Upper lobe of left lung (tissue), 6 donors: ENCODE measurements at regions not wholly inside any gene's neighbourhood (a gene's known extent, or its start where the extent isn't known, plus 50 kb on each side); places are given as distances from the start of the nearest gene placed in this dataset.

Experiments
- ATAC-seq, 2 donors: fragments of 200-7000 bp; cut with Tn5 transposase; one replicate each; pipeline ENCODE4 v1.9.1; 2022; ENCODE audit warnings: mild to moderate bottlenecking in 2 of 2, moderate library complexity in 2 of 2; ENCODE audit not compliant: low FRiP score in 2 of 2
- DNase-seq, 2 donors: peaks; one replicate each; pipeline ENCODE4 v3.0.0-alpha.2; 2019 to 2020
- H3K27ac ChIP-seq, 4 donors: fragments of 200-600 bp; sonication (generic); one replicate each; pipeline ENCODE4 v1.5.1; 2016 to 2019
- H3K27me3 ChIP-seq, 4 donors: fragments of 200-600 bp; sonication (generic); one replicate each; pipeline ENCODE4 v1.5.1; 2017 to 2019
- H3K36me3 ChIP-seq, 4 donors: fragments of 200-600 bp; sonication (generic); one replicate each; pipeline ENCODE4 v1.5.1; 2016 to 2019
- H3K4me1 ChIP-seq, 4 donors: fragments of 200-600 bp; sonication (generic); one replicate each; pipeline ENCODE4 v1.5.1; 2018 to 2019
- H3K4me3 ChIP-seq, 4 donors: fragments of 200-600 bp; sonication (generic); one replicate each; pipeline ENCODE4 v1.5.1; 2017 to 2019; ENCODE audit warnings: mild to moderate bottlenecking in 2 of 4, moderate library complexity in 1 of 4
- H3K9me3 ChIP-seq, 4 donors: fragments of 200-600 bp; sonication (generic); one replicate each; pipeline ENCODE4 v1.5.1; 2018 to 2019
- EP300 ChIP-seq, 4 donors: sonication (generic); formaldehyde crosslinking; IDR thresholded peaks; one replicate each; pipeline ENCODE4 v1.5.1; 2017; ENCODE audit warnings: antibody characterized with exemption in 4 of 4, control low read depth in 2 of 4
- POLR2A ChIP-seq, 4 donors: fragments of 450-650 bp; IDR thresholded peaks; one replicate each; pipeline ENCODE4 v1.5.1; 2016 to 2017; ENCODE audit warnings: antibody characterized with exemption in 4 of 4, mild to moderate bottlenecking in 2 of 4
- POLR2AphosphoS5 ChIP-seq, 2 donors: sonication (generic); formaldehyde crosslinking; IDR thresholded peaks; one replicate each; pipeline ENCODE4 v1.5.1; 2017; ENCODE audit warnings: antibody characterized with exemption in 2 of 2
- WGBS, 2 donors: methylation state at CpG; one replicate each; pipeline ENCODE4 v1.1.5; 2017 to 2018; 5-methylcytosine and 5-hydroxymethylcytosine counted together
- TF ChIP-seq, protein P1 (sequence below), 6 experiments: fragments of 450-650 bp in 4 of 6; fragments of 200-600 bp in 2 of 6; sonication (generic) in 2 of 6; IDR thresholded peaks; one replicate each; pipeline ENCODE4 v1.5.1; 2016 to 2019; ENCODE audit warnings: antibody characterized with exemption in 6 of 6
- donor health status: DM: no; HTN: no; CAD: no; lungs with moderate emphysema.
- donor health status: DM: no; HTN: yes; CAD: no; lungs with severe emphysema.

DNA sequence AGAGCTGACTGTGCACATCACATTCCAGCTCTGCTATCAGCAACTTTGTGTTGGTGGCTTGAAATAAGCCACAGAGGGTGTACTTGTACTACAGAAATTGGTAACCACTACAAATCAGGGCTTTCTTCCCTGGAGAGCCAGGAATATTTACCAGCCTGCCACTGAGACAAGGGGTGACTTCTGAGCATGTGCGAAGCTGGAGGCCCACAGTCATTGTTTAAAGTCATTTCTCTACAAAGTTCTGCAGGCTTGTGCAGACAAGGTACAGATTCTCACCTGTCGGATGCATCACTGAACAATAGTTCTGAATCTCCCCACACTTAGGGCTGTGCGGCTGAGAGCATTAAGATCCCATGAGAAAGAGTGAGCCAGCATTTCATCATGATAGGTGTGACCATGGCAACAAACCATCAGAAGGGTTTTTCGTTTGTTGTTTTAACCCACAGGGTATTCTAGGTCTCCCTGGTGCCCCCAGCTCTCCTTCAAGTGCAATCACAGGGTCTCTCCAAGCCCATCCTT lies 292.8 kb downstream of the CDC5L start:
- no peaks in the 10 kb centered on the region for H3K9me3 ChIP-seq
- no peak overlapping the region for H3K4me3 ChIP-seq
- ATAC-seq: no peak
- no peak for DNase-seq
- no peaks in the 10 kb centered on the region for H3K27me3 ChIP-seq
- H3K27ac ChIP-seq: no peak overlapping the region
- H3K36me3 ChIP-seq: no peaks in the 10 kb centered on the region
- H3K4me1 ChIP-seq: no peaks in the 10 kb centered on the region
- WGBS, 2 donors: 83% methylated on average over 3 to 4 of the region's 4 CpGs
- TF ChIP-seq EP300 (IDR thresholded peaks at IDR 0.05): no peak
- TF ChIP-seq, protein P1, sequence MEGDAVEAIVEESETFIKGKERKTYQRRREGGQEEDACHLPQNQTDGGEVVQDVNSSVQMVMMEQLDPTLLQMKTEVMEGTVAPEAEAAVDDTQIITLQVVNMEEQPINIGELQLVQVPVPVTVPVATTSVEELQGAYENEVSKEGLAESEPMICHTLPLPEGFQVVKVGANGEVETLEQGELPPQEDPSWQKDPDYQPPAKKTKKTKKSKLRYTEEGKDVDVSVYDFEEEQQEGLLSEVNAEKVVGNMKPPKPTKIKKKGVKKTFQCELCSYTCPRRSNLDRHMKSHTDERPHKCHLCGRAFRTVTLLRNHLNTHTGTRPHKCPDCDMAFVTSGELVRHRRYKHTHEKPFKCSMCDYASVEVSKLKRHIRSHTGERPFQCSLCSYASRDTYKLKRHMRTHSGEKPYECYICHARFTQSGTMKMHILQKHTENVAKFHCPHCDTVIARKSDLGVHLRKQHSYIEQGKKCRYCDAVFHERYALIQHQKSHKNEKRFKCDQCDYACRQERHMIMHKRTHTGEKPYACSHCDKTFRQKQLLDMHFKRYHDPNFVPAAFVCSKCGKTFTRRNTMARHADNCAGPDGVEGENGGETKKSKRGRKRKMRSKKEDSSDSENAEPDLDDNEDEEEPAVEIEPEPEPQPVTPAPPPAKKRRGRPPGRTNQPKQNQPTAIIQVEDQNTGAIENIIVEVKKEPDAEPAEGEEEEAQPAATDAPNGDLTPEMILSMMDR (IDR thresholded peaks at IDR 0.05): no peak
- TF ChIP-seq POLR2A (IDR thresholded peaks at IDR 0.05): no peak
- TF ChIP-seq POLR2AphosphoS5 (IDR thresholded peaks at IDR 0.05): no peak

DNA sequence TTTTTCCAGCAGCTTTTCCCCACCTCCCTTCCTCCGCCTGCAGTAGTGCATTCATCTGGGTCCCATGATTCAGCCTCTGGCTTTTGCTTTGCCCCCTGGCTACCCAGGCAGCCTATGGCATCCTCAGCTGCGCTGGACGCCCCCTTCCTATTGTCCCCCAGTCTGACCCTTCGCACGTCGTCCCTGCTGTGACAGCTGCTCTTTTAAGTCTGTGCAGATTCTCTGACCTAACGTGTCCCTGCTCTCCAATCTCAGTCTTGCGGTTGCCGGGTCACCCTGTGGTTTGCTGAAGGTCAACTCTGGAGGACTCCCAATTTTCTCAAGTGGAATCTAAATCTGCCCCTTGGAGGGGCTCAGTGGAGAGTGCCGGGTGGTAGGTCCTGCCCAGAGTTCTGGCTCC lies 294.3 kb downstream of the CDC5L start:
- H3K27ac ChIP-seq: no peak overlapping the region
- no peaks in the 10 kb centered on the region for H3K9me3 ChIP-seq
- TF ChIP-seq EP300 (IDR thresholded peaks at IDR 0.05) (no peak), POLR2A (IDR thresholded peaks at IDR 0.05) (no peak), POLR2AphosphoS5 (IDR thresholded peaks at IDR 0.05) (no peak)
- TF ChIP-seq, protein P1 (IDR thresholded peaks at IDR 0.05): no peak
- H3K27me3 ChIP-seq: no peaks in the 10 kb centered on the region
- DNase-seq (peak in 1 of 2 donors; percentile 6), ATAC-seq (no peak)
- no peaks in the 10 kb centered on the region for H3K36me3 ChIP-seq
- H3K4me1 ChIP-seq: no peaks in the 10 kb centered on the region
- no peak overlapping the region for H3K4me3 ChIP-seq
- WGBS, 2 donors: 69 to 70% methylated on average over 10 of the region's 10 CpGs

DNA sequence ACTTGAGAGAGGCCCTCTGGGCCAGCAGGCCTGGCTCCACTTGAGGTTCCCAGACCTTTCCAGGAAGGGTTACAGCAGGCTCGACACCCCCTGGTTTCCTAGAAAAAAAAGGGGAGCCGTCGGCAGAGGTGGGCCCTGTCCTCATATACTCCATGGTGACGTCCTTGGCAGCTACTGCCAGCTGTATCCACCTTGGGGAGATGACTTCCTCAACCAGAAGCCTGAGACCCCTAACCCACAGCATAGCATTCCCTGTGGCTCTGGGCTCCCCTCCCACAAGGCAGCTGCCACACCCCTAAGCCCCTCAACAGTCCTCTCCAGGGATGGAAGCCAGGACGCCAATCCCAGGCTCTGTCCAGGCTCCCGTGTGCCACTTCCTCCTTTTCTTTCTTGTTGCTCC lies 294.8 kb downstream of the CDC5L start:
- TF ChIP-seq POLR2A (IDR thresholded peaks at IDR 0.05) (no peak), POLR2AphosphoS5 (IDR thresholded peaks at IDR 0.05) (no peak), EP300 (IDR thresholded peaks at IDR 0.05) (no peak)
- TF ChIP-seq, protein P1 (IDR thresholded peaks at IDR 0.05): no peak
- DNase-seq: no peak
- no peaks in the 10 kb centered on the region for H3K4me1 ChIP-seq
- H3K36me3 ChIP-seq: no peaks in the 10 kb centered on the region
- ATAC-seq: peak in 1 of 2 donors; percentile 27
- H3K27ac ChIP-seq: no peak overlapping the region
- H3K4me3 ChIP-seq: no peak overlapping the region
- H3K27me3 ChIP-seq: no peaks in the 10 kb centered on the region
- no peaks in the 10 kb centered on the region for H3K9me3 ChIP-seq
- WGBS, 2 donors: 69 to 71% methylated on average over 6 of the region's 6 CpGs

DNA sequence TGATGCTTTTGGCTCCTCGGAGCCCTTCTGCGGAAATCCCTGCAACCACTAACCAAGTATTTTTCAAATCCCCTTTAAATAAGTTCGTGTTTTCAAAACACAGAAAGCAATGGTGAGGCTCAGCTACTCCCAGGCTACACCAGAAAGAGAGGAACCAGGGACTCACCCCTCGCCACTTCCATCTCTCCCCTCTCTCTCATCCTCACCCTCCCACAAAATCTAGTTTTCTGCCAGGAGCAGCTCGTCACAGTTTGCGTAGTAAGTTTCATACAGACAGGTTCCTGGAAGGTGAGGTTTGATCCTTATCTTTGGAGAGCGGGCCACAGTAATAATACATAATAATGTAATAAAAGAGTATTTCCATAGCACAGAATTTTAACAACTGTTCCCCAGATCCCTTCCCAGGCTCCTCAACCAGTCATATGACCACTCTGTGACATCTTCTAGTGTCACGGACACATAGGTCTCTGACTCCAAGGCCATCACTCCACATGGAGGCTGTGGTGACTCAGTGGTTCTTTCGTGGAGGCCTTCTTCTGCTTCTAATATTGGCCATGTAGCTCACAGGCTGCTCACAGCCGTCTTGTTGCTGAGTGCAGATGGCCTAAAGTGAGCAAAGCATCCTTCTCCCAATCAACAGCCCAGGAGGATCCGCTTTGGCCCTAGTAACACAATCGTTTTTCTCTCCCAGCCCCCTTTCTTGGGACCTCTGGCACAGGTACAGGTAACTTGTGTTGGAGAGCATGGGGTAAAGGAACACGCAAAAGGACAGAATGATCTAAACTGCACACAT lies 295.7 kb downstream of the CDC5L start:
- DNase-seq (no peak), ATAC-seq (no peak)
- no peaks in the 10 kb centered on the region for H3K36me3 ChIP-seq
- H3K9me3 ChIP-seq: peaks cover 0 to 4% (median 0%) of the 10 kb centered on the region in 4 donors
- H3K4me3 ChIP-seq: no peak overlapping the region
- no peak overlapping the region for H3K27ac ChIP-seq
- WGBS, 2 donors: 93 to 94% methylated on average over 13 of the region's 13 CpGs
- no peaks in the 10 kb centered on the region for H3K4me1 ChIP-seq
- TF ChIP-seq EP300 (IDR thresholded peaks at IDR 0.05) (no peak), POLR2A (IDR thresholded peaks at IDR 0.05) (no peak), POLR2AphosphoS5 (IDR thresholded peaks at IDR 0.05) (no peak)
- TF ChIP-seq, protein P1 (IDR thresholded peaks at IDR 0.05): no peak
- no peaks in the 10 kb centered on the region for H3K27me3 ChIP-seq
